Myocyte (in vitro differentiated cells): ENCODE measurements at regions not wholly inside any gene's neighbourhood (a gene's known extent, or its start where the extent isn't known, plus 50 kb on each side); places are given as distances from the start of the nearest gene placed in this dataset.

Experiments
- DNase-seq: peaks from one replicate; pipeline ENCODE4 v3.0.0-alpha.2; 2012; ENCODE audit warnings: low read depth

DNA sequence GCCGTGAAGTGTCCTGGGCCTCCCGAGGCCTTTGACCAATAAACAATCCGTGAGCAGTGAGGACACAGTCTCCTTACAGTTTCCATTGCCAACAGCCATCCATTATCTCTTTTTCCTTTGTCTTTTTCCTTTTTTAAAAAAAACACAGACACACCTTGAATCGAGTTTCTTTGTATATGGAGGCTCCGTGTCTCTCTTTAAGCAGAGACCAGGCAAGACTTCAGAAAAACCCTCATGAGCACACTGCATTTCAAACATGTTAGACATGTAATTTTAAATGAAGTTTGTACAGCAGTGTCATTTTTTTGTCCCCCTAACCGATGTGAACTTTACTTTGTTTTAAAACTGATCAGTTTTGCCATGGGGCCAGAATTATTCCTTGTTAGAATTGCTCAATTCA lies 111.1 kb downstream of the SPTSSA start:
- DNase-seq, result no peak

DNA sequence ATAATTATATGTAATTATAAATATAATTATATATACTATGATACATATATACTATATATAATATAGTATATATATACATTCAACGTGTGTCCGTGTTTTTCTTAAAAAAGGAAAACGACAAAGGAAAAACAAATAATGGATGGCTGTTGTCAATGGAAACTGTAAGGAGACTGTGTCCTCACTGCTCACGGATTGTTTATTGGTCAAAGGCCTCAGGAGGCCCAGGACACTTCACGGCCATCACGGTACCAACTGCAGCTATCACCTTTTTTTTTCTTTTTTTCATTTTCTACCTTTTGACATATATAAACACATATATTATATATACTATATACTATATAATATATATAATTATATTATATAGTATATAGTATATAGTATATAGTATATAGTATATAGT lies 113.4 kb downstream of the SPTSSA start:
- peak; percentile 9 for DNase-seq

GRCh38 chr14:34347683-34348082 lies 114.4 kb downstream of the SPTSSA start:
- DNase-seq, result no peak

DNA sequence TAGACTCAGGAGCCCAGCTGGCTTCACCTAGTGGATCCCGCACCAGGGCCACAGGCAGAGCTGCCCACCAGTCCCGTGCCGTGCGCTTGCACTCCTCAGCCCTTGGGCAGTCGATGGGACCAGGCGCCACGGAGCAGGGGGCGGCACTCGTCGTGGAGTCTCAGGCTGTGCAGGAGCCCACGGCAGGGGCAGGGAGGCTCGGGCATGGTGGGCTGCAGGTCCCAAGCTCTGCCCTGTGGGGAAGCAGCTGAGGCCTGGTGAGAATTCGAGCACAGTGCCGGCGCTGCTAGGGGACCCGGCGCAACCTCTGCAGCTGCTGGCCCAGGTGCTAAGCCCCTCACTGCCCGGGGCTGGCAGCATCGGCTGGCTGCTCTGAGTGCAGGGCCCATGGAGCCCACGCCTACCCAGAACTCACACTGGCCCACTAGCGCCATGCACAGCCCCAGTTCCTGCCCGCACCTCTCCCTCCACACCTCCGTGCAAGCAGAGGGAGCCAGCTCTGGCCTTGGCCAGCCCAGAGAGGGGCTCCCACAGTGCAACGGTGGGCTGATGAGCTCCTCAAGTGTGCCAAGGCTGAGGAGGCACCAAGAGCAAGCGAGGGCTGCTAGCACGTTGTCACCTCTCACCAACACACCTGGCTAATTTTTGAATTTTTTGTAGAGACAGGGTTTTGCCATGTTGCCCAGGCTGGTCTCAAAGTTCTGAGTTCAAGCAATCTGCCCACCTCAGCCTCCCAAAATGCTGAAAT lies 116.1 kb downstream of the SPTSSA start:
- DNase-seq, result no peak

DNA sequence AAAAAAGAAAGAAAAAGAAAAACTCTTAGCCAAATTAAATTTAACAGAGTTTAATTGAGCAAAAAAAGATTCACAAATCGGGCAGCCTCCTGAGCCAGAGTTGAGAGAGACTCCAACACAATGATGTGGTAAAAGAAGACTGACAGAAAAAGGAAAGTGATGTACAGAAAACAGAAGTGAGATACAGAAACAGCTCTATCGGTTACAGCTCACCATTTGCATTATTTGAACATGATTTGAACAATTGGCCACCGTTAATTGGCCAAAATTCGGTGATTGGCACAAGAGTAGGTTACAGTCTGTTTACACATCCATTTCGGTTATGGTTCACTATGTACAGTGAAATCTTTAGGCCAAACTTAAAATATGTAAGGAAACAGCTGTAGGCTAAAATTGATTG lies 117.7 kb downstream of the SPTSSA start:
- no peak for DNase-seq

DNA sequence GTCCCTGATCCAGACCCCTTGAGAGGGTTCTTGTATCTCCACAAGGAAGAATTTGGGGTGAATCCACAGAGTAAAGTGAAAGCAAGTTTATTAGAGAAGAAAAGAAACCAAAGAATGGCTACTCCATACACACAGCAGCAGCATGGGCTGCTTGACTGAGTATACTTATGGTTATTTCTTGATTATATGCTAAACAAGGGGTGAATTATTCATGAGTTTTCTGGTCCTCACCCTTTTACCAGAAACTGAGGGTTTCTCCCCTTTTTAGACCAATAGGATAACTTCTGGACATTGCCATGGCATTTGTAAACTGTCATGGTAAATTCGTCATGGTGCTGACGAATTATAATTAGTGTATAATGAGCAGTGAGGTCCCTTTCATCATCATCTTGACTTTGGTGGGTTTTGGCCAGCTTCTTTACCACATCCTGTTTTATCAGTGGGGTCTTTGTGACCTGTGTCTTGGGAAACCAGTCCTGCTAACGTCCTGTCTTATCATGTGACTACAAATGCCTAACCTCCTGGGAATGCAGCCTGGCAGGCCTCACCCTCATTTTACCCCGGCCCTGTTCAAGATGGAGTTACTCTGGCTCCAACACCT lies 121.9 kb downstream of the SPTSSA start:
- no peak for DNase-seq

DNA sequence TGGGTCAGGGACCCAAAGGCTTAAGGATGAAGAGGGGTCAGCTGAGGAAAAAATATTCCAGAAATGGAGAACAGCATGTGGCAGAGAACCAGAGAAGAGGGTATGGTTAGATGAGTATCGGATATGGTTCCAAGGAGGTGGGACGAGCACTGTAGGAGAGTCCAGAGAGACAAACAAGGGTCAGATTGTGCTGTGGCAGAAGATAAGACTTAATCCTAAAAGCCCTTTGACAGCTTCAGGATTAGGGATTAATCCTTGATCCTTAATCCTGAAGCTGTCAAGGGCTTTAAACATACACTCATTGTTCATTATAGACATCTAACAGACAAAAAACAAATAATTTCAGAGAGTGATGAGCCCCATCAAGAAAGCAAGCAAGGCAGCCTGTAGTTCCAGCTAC lies 124.0 kb downstream of the SPTSSA start:
- no peak for DNase-seq

GRCh38 chr14:34336501-34336900 lies 125.5 kb downstream of the SPTSSA start:
- no peak for DNase-seq

DNA sequence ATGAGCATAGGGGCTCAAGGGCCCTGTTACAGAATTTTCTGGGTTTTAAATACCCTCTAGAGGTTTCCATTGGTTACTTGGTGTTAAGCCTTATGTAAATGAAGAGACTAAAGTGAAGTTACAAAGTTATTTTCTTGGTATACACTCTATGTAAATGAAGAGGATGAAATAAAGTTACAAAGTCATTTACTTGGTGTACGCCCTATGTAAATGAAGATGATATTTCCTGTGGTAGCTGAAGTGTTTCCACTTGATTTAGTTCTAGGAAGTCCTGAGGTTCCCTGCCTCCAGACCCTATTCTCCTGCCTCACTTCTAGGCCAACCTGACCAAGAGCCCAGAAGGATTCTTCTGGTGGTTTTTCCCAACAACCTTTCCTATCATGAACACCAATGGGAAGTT lies 126.1 kb downstream of the SPTSSA start:
- no peak for DNase-seq

GRCh38 chr14:34334329-34334728 lies 127.7 kb downstream of the SPTSSA start:
- DNase-seq, result no peak

DNA sequence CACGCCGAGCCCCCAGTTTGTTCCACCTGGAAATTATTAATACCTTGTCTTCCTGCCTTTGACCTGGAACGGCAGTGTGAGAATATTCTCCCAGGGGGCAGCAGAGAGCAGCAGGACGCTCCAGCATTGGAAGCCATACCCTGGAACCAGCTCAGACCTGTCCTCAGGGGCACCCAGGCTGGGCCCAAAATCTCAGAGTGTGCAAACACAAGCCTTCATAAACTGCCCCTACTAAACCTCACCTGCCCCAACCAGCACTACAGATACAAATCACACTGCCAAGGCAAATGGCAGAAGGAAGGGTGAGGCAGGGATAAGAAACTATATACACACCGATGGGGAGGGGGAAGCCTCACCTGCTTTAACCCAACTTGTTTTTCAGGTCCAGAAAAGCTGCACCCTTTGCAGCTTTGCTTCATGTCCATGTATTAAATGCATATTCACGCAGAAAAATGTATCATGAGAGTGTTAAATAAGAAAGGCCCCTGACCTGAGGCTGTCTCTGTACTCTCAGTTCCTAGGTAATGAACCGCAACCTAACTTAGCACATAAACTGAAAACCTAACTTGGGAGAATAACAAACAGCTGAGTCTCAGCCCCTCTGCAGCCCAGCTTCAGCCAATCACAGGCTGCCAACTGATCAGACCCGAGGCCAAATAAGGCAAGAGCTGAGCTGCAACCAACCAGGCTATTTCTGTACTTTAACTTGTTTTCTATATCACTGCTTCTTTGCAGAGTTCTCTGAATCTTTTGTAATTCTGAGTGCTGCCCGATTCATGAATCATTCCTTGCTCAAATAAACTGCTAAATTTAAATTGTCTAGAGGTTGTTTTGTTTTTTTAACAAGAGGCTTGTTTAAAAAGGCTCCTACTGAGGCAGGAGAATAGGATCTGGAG lies 130.1 kb downstream of the SPTSSA start:
- peak; percentile 42 for DNase-seq

- no peak for DNase-seq
Measured at GRCh38 chr14:34330846-34331245, 131.2 kb downstream of the SPTSSA start.

DNA sequence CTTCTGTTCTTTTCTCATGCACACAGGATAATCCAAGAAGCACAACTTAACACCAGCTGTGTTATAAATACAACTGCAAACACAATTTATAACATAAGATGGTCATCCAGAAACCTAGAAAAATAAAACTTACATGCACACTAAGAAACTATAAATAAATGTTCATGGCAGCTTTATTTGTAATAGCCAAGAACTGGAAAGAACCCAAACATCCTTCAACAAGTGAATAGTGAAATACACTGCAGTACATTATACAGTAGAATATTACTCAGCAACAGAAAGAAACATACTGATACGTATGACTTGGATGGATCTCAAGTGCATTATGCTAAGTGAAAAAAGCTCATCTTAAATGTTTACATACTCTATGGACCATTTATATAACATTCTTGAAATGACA lies 132.7 kb downstream of the SPTSSA start:
- DNase-seq, result no peak

- DNase-seq, result no peak
Measured at GRCh38 chr14:34328178-34328577, 133.9 kb downstream of the SPTSSA start.

GRCh38 chr14:34325493-34325892 lies 136.5 kb downstream of the SPTSSA start:
- no peak for DNase-seq

DNA sequence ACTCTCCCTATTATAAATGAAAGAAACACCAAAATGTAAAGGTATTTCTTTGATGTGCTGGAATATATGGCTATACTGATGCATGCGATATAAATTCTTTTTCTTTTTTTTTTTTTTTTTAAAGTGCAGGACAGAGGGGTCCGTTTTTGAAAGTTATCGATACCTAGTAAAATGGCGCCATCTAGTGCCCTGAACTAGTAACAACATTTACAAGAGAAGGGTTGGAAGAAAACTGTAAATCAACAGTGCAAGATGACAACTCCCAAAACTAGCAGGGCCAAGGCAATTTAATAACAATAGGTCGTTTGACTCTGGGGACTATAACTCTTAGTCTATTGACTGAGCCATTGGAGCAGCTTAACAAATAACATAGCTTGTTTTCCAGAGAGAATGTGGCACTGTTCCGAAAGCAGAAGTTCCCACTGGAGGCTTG lies 137.7 kb downstream of the SPTSSA start:
- DNase-seq, result peak; percentile 53

GRCh38 chr14:34322940-34323418 lies 139.1 kb downstream of the SPTSSA start:
- peak; percentile 76 for DNase-seq

GRCh38 chr14:34319140-34319539 lies 142.9 kb downstream of the SPTSSA start:
- DNase-seq, result no peak

GRCh38 chr14:34318014-34318413 lies 144.0 kb downstream of the SPTSSA start:
- no peak for DNase-seq

DNA sequence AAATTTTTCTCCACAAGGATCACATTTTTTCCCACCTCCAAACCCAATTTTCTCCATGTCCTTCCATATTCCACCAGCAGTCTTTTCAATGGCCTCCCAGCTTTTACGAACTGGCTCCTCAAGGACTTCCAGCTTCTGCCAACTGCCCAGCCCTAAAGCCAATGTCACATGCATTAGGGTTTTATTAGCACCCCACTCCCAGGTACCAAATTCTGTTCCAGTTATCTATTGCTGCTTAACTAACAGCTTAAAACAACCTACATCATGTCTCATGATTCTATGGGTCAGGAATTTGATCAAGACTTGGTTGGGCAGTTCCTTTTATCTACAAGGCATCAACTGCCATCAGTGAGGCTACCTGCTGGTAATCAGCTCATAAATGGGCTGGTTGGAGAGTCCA lies 151.3 kb downstream of the SPTSSA start:
- DNase-seq, result no peak

DNA sequence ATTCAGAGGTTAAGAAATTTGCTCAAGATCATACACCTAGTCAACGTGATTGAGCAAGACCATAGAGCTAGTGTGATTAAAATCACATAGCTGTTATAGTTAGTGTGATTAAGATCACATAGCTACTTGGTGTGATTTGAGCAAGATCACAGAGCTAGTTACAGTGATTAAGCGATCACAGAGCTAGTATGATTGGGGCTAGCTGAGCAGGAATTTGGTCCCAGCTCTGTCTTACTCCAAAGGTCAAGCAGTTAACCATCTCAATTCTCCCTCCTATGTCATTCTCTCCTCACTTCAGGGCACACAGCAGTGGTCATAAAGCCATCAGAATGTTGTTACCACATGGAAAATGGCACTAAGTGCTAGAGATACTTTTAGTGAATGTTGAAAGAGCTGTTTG lies 158.2 kb downstream of the SPTSSA start:
- no peak for DNase-seq

DNA sequence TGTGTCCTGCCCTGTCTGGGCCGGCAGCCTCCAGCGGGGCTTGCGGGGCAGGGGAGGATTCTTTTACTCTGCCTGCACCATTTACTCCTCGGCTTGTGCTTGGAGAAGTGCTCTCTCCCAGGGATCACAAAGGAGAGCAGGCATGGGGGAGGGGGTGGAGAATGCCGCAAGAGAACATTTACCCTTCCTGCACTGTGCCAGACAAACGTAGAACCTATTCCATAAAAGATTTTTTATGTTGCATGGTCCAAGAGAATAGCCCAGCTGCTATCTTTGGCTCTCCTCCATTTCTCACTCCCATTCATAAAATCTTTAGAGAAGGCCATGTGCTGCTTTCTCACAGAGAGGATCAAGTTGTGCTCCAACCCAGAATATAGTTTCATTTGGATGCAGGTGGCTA lies 159.4 kb downstream of the SPTSSA start:
- DNase-seq, result peak; percentile 49
